PC-9 (cell line): ENCODE measurements at regions not wholly inside any gene's neighbourhood (a gene's known extent, or its start where the extent isn't known, plus 50 kb on each side); places are given as distances from the start of the nearest gene placed in this dataset.

Source experiments
- BruUV-seq: library from RNA; stranded (reverse); fragments of 400-500 nt; replicated peaks from 2 replicates; lab custom pipeline; 2021; lab: Mats Ljungman, UMichigan
- CTCF ChIA-PET: fragments of 300-600 bp; sonication (Branson Sonifier 250); formaldehyde crosslinking; loops from one replicate; lab custom pipeline; 2022; ENCODE audit warnings: antibody characterized with exemption; lab: Charles Lee
- POLR2A ChIA-PET: fragments of 300-600 bp; sonication (Branson Sonifier 250); formaldehyde crosslinking; loops from one replicate; lab custom pipeline; 2022; ENCODE audit warnings: antibody characterized with exemption; ENCODE audit not compliant: unreplicated experiment; lab: Charles Lee
- DNase-seq, 2 experiments: peaks; one replicate each; pipeline versions ENCODE4 v3.0.0 to v3.0.0-alpha.2; 2015 to 2022; ENCODE audit warnings: mixed read lengths in 1 of 2
- H2AFZ ChIP-seq: fragments of 200-600 bp; sonication (generic); 2 replicates; pipeline ENCODE4 v1.8.1; 2017; ENCODE audit warnings: antibody characterized with exemption
- H3F3A ChIP-seq: fragments of 200-600 bp; sonication (generic); 2 replicates; pipeline ENCODE4 v1.8.1; 2017; ENCODE audit warnings: antibody characterized with exemption, mild to moderate bottlenecking, low read depth; ENCODE audit not compliant: insufficient read depth
- H3K27ac ChIP-seq: fragments of 200-600 bp; sonication (generic); 2 replicates; pipeline ENCODE4 v1.6.1; 2016; ENCODE audit warnings: mixed run types
- H3K27me3 ChIP-seq: fragments of 200-600 bp; sonication (generic); 2 replicates; pipeline ENCODE4 v1.6.1; 2016; ENCODE audit warnings: low read depth, mixed run types; ENCODE audit not compliant: insufficient read depth
- H3K36me3 ChIP-seq: fragments of 200-600 bp; sonication (generic); 2 replicates; pipeline ENCODE4 v1.6.1; 2016; ENCODE audit warnings: low read depth, mixed run types
- H3K4me1 ChIP-seq: fragments of 200-600 bp; sonication (generic); replicated peaks from 2 replicates; pipeline ENCODE4 v1.6.1; 2016; ENCODE audit warnings: mixed run types; ENCODE audit not compliant: insufficient read depth
- H3K4me2 ChIP-seq: fragments of 200-600 bp; sonication (generic); 2 replicates; pipeline ENCODE4 v1.6.1; 2017; ENCODE audit warnings: mixed run types
- H3K4me3 ChIP-seq: fragments of 200-600 bp; sonication (generic); 2 replicates; pipeline ENCODE4 v1.6.1; 2016; ENCODE audit warnings: mixed run types
- H3K79me2 ChIP-seq: fragments of 200-600 bp; sonication (generic); 2 replicates; pipeline ENCODE4 v1.6.1; 2017; ENCODE audit warnings: low read depth, mixed run types
- H3K9me2 ChIP-seq: fragments of 200-600 bp; sonication (generic); 2 replicates; pipeline ENCODE4 v1.8.1; 2017; ENCODE audit warnings: mild to moderate bottlenecking; ENCODE audit not compliant: insufficient read depth
- H3K9me3 ChIP-seq: fragments of 200-600 bp; sonication (generic); 2 replicates; pipeline ENCODE4 v1.8.1; 2016; ENCODE audit warnings: low read depth; ENCODE audit not compliant: insufficient read depth
- H4K20me1 ChIP-seq: fragments of 200-600 bp; sonication (generic); 2 replicates; pipeline ENCODE4 v1.8.1; 2017; ENCODE audit not compliant: insufficient read depth
- CTCF ChIP-seq: fragments of 200-600 bp; sonication (generic); conservative IDR thresholded peaks from 2 replicates; pipeline ENCODE4 v1.6.1; 2017; ENCODE audit warnings: mixed run types, antibody characterized with exemption, mild to moderate bottlenecking, moderate library complexity
- EZH2 ChIP-seq: fragments of 200-600 bp; sonication (generic); IDR thresholded peaks from 2 replicates; pipeline ENCODE4 v1.8.0; 2017; ENCODE audit warnings: antibody characterized with exemption, low read depth
- intact Hi-C: fragments of 100-400 bp; cut with micrococcal nuclease; formaldehyde crosslinking; loops from one replicate; pipeline ENCODE4 v1.10.0; 2022; ENCODE audit not compliant: unreplicated experiment

GRCh38 chr6:120736740-120737139 lies 597.5 kb downstream of the TBC1D32 start:
- no peak for DNase-seq
- Histone ChIP-seq H3K4me1 (no peaks in the 10 kb centered on the region), H3K27me3 (no peaks in the 10 kb centered on the region), H3K79me2 (no peaks in the 10 kb centered on the region), H4K20me1 (no peaks in the 10 kb centered on the region), H2AFZ (no peak overlapping the region), H3K9me2 (0 out of 2 replicates have a peak, but pooled peaks cover 6% of the 10 kb centered on the region), H3K36me3 (no peaks in the 10 kb centered on the region), H3K27ac (no peak overlapping the region), H3K4me2 (no peak overlapping the region), H3F3A (no peaks in the 10 kb centered on the region), H3K9me3 (peaks cover 3% of the 10 kb centered on the region; the same call in 1 of the 2 replicates), H3K4me3 (no peak overlapping the region)
- ChIA-PET POLR2A (no interaction called here), CTCF (no interaction called here)
- TF ChIP-seq CTCF (no peak), EZH2 (no peak)
- BruUV-seq, result no TSS peak
- intact Hi-C loops, result no loop called here

- no TSS peak for BruUV-seq
- POLR2A ChIA-PET, result no interaction called here
- no peak overlapping the region for H3K4me2 ChIP-seq
These were observed 598.6 kb downstream of the TBC1D32 start for GRCh38 chr6:120735641-120736040.

GRCh38 chr6:120711255-120711654 lies 623.0 kb downstream of the TBC1D32 start:
- TF ChIP-seq EZH2 (no peak), CTCF (no peak)
- DNase-seq, result no peak
- H3K9me2 ChIP-seq, result no peaks in the 10 kb centered on the region; the same call in 1 of the 2 replicates
- peaks cover 7% of the 10 kb centered on the region; the same call in 1 of the 2 replicates for H3K9me3 ChIP-seq
- H4K20me1 ChIP-seq, result no peaks in the 10 kb centered on the region
- H2AFZ ChIP-seq, result no peak overlapping the region
- H3K79me2 ChIP-seq, result no peaks in the 10 kb centered on the region
- intact Hi-C loops, result no loop called here
- POLR2A ChIA-PET, result no interaction called here
- H3K27ac ChIP-seq, result no peak overlapping the region
- no TSS peak for BruUV-seq
- H3K4me3 ChIP-seq, result no peak overlapping the region
- H3K27me3 ChIP-seq, result no peaks in the 10 kb centered on the region
- H3K4me1 ChIP-seq, result no peaks in the 10 kb centered on the region
- CTCF ChIA-PET, result no interaction called here
- H3K4me2 ChIP-seq, result no peak overlapping the region
- H3K36me3 ChIP-seq, result no peaks in the 10 kb centered on the region
- no peaks in the 10 kb centered on the region for H3F3A ChIP-seq

More at GRCh38 chr6:120735641-120736040, 598.6 kb downstream of the TBC1D32 start:
- Histone ChIP-seq H3K9me3 (peaks cover 3% of the 10 kb centered on the region; the same call in 1 of the 2 replicates), H3K27ac (no peak overlapping the region), H3K27me3 (no peaks in the 10 kb centered on the region), H3K36me3 (no peaks in the 10 kb centered on the region), H3K79me2 (no peaks in the 10 kb centered on the region), H3K4me1 (no peaks in the 10 kb centered on the region), H3K9me2 (0 out of 2 replicates have a peak, but pooled peaks cover 6% of the 10 kb centered on the region), H3F3A (no peaks in the 10 kb centered on the region), H4K20me1 (no peaks in the 10 kb centered on the region), H2AFZ (peak overlapping the region; percentile 14; the same call in 1 of the 2 replicates), H3K4me3 (no peak overlapping the region)
- CTCF ChIA-PET, result no interaction called here
- TF ChIP-seq CTCF (no peak), EZH2 (no peak)
- DNase-seq, result no peak
- intact Hi-C loops, result no loop called here
